IPS-18a (cell line): ENCODE measurements at regions not wholly inside any gene's neighbourhood (a gene's known extent, or its start where the extent isn't known, plus 50 kb on each side); places are given as distances from the start of the nearest gene placed in this dataset.

ENCODE experiments used
- H3K27ac ChIP-seq: one replicate; pipeline ENCODE4 v1.5.1; 2013; ENCODE audit warnings: low read length
- H3K27me3 ChIP-seq: one replicate; pipeline ENCODE4 v1.6.1; 2013; ENCODE audit warnings: mild to moderate bottlenecking, low read length; ENCODE audit not compliant: control insufficient read depth, insufficient read depth
- H3K36me3 ChIP-seq: one replicate; pipeline ENCODE4 v1.6.1; 2013; ENCODE audit warnings: low read depth, low read length; ENCODE audit not compliant: control insufficient read depth
- H3K4me1 ChIP-seq: one replicate; pipeline ENCODE4 v1.6.1; 2013; ENCODE audit warnings: low read depth, low read length; ENCODE audit not compliant: control insufficient read depth
- H3K4me3 ChIP-seq: one replicate; pipeline ENCODE4 v1.5.1; 2013; ENCODE audit warnings: low read length
- H3K9ac ChIP-seq: one replicate; pipeline ENCODE4 v1.6.1; 2013; ENCODE audit warnings: mild to moderate bottlenecking, low read length, moderate library complexity
- H3K9me3 ChIP-seq: one replicate; pipeline ENCODE4 v1.6.1; 2013; ENCODE audit warnings: low read depth, low read length; ENCODE audit not compliant: control insufficient read depth

DNA sequence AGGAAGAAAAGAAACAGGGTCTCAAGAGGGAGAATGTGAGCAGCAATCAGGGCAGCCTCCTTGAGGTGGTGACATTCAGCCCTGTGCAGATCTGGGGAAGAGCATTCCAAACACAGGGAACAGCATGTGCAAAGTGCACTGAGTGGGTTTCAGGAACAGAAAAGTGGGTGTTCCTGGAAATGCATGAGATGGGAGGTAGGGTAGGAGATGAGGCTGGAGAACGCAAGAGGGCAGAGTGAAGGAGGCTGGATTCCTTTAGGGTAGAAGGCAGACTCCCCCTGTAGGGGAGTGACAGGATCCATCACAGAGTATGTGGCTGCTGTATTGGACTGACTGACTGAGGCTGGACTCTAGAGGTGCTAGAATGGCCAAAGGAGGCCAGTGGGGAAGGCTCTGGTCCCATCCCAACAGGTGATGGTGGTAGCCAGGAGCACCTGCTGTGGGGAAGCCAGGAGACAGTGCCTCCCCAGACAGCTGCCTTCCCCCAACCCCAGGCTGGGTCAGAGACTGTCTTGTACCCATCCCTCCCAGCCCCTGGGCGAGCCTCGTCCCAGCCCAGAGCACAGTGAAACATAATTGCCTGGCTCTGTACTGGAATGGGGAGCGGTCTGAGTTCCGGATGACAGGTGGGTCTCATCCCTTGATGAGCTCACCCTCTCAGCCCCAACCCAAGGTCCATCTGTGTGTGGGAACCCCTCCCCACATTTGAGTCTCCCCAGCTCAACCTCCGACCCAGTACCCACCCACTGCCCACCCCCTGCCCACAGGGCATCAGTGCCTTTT lies 419.4 kb downstream of the MN1 start:
- Histone ChIP-seq H3K27ac (no peak overlapping the region), H3K4me1 (no peaks in the 10 kb centered on the region), H3K4me3 (no peak overlapping the region), H3K36me3 (no peaks in the 10 kb centered on the region), H3K9me3 (no peaks in the 10 kb centered on the region), H3K27me3 (no peaks in the 10 kb centered on the region), H3K9ac (no peak overlapping the region)

DNA sequence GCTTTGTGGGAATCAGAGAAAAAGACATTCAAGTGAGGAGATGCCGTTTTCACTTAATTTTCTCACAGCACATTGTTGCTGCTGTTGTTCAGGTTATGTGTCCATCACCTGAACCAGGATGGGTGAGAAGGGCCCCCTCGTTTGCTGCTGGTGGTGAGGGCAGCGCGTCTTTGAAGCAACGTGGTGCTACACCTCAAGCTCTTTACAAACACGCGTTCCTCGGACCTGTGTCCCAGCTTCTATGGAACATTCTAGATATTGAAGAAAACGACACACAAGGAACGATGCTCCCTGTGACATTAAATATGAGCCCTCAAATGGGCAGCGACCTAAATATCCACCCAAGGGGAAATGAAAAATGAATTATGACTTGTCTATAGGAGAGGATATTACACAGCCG lies 418.6 kb downstream of the MN1 start:
- H3K27ac ChIP-seq, result no peak overlapping the region
- H3K4me3 ChIP-seq, result no peak overlapping the region
- no peak overlapping the region for H3K9ac ChIP-seq
- no peaks in the 10 kb centered on the region for H3K36me3 ChIP-seq
- no peaks in the 10 kb centered on the region for H3K9me3 ChIP-seq
- no peaks in the 10 kb centered on the region for H3K27me3 ChIP-seq
- no peaks in the 10 kb centered on the region for H3K4me1 ChIP-seq

DNA sequence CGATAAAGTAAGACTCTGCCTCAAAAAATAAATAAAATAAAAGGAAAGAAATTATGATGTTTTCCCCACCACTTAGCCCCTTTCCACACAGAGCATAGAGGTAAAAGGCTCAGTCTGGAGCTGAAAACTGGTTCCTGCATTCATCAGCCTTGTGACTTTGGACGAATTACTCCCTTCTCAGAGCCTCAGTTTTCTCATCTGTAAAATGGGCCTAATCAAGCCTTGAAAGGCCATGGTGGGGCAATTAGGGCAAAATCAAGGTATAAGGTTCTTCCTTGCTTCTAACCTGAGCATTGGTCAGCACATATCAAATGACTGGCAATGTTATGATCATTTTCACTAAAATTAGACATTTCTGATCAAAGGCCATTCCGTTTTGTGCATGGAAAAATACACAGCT lies 417.7 kb downstream of the MN1 start:
- H3K4me1 ChIP-seq, result no peaks in the 10 kb centered on the region
- no peak overlapping the region for H3K4me3 ChIP-seq
- H3K27me3 ChIP-seq, result no peaks in the 10 kb centered on the region
- no peak overlapping the region for H3K27ac ChIP-seq
- no peaks in the 10 kb centered on the region for H3K9me3 ChIP-seq
- H3K36me3 ChIP-seq, result no peaks in the 10 kb centered on the region
- H3K9ac ChIP-seq, result no peak overlapping the region

DNA sequence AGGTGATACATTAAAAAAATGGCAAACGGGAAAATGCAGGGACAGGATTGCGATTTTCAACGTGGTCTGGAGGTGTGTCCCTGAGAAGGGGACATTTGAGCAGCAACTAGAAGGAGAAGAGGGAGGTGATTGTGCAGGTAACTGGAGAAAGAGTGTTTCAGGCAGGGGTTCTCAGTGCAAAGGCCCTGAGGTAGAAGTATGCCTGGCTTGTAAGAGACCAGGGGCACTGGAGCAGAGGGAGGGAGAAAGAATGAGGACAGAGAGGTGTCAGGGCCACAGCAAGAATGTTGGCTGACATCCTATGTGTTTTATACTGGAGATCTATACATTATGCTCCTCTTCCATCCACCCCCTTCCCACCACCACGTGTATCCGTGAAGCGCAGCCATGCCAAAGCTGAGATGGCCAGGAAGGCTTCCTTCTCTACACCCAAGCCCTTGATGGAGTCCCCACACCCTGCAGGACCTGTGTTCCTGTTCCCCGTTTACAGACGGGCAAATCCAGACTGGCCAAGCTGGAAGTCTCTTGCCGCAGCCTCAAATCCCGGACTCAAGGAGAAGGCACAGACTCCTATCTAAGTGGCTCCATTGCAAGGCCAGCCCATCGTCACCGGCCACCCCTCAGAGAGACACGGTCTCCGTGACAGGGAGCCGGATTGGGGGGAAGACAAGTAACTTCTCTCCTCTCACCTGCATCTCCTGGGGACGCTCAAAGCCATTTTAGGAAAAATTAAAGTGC lies 416.1 kb downstream of the MN1 start:
- H3K4me1 ChIP-seq, result no peaks in the 10 kb centered on the region
- H3K9ac ChIP-seq, result no peak overlapping the region
- no peaks in the 10 kb centered on the region for H3K27me3 ChIP-seq
- H3K9me3 ChIP-seq, result no peaks in the 10 kb centered on the region
- H3K27ac ChIP-seq, result no peak overlapping the region
- no peaks in the 10 kb centered on the region for H3K36me3 ChIP-seq
- no peak overlapping the region for H3K4me3 ChIP-seq

DNA sequence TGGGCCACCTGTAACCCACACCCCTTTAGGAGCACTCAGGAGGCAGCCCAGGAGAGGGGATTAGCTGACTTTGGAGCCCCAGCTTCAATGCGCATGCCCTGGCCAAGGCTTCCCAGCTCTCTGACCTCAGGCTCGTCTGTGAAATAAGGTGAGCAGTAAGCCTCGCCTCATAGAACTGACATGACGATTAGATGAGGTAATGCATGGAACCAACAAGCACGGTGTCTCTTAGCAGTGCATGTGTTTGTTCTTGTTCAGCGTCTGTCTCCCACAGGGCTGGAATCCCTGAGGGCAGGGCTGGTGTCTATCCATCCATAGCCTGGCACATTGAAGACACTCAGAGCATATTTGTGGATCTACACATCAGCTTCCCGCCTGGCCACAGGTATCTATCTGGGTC lies 415.4 kb downstream of the MN1 start:
- H3K27ac ChIP-seq, result no peak overlapping the region

DNA sequence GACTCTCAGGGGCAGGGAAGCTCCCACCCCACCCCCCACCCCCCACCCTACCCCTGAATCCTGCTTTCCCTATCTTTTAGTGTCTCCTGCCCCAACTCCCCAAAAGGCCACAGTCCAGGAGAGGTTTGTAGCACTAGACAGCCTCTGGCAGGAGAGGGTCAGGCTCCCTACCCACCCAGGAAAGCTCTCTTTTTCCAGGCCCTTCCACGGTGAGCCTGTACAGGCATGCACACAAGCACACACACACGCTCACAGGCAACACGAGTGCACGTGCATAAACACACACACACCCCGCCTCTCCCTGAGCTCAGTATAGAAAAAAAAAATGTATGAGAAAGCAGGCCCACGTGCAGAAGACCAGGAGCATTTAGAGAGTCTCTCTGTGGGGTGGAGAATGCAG lies 414.0 kb downstream of the MN1 start:
- Histone ChIP-seq H3K9ac (no peak overlapping the region), H3K27me3 (no peaks in the 10 kb centered on the region), H3K27ac (no peak overlapping the region), H3K4me3 (no peak overlapping the region), H3K36me3 (no peaks in the 10 kb centered on the region), H3K4me1 (no peaks in the 10 kb centered on the region), H3K9me3 (no peaks in the 10 kb centered on the region)

More for the DNA sequence above, 415.4 kb downstream of the MN1 start:
- Histone ChIP-seq H3K4me3 (no peak overlapping the region), H3K9me3 (no peaks in the 10 kb centered on the region), H3K9ac (no peak overlapping the region), H3K4me1 (no peaks in the 10 kb centered on the region), H3K36me3 (no peaks in the 10 kb centered on the region), H3K27me3 (no peaks in the 10 kb centered on the region)

DNA sequence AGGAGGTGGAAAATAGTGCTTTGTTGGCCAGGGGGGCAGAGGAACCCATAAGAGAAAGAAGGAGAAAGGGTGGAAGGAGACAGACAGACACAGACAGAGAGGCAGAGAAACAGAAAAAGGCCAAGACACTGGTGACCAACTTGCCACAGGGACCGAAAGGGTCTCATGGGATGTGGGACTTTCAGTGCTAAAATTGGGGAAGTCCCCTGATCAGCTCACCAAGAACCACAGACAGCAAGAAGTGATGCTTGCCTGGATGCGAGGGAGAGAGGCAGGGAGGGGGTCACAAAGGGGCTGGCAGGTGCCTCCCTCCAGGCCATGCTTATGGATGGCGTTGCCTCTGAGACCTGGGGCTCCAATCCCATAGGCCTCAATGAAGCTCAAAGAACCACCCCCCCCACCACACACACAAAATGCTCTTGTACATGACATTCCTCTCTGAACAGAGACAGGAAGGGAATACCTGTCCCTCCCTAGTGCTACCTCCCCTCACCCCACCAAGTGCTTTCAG lies 413.4 kb downstream of the MN1 start:
- Histone ChIP-seq H3K4me3 (no peak overlapping the region), H3K36me3 (no peaks in the 10 kb centered on the region), H3K27ac (no peak overlapping the region), H3K9me3 (no peaks in the 10 kb centered on the region), H3K27me3 (no peaks in the 10 kb centered on the region), H3K4me1 (no peaks in the 10 kb centered on the region), H3K9ac (no peak overlapping the region)

DNA sequence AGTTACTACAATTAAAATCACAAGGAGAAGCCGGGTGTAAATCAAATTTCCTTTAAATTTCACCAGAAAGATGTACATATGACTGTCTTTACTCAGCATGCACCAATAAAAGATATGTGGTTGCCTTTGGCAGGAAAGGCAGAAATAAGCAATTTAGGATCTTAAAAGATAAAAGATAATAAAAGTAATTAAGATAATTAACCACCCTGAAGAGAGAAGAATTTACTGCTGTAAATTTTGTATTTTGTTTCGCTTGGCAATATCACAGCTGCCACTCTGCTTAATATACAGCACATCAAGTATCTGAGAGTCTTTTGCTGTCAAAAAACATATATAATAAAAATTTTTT lies 411.9 kb downstream of the MN1 start:
- Histone ChIP-seq H3K36me3 (no peaks in the 10 kb centered on the region), H3K9ac (no peak overlapping the region), H3K27me3 (no peaks in the 10 kb centered on the region), H3K27ac (no peak overlapping the region), H3K4me3 (no peak overlapping the region), H3K9me3 (no peaks in the 10 kb centered on the region), H3K4me1 (no peaks in the 10 kb centered on the region)

DNA sequence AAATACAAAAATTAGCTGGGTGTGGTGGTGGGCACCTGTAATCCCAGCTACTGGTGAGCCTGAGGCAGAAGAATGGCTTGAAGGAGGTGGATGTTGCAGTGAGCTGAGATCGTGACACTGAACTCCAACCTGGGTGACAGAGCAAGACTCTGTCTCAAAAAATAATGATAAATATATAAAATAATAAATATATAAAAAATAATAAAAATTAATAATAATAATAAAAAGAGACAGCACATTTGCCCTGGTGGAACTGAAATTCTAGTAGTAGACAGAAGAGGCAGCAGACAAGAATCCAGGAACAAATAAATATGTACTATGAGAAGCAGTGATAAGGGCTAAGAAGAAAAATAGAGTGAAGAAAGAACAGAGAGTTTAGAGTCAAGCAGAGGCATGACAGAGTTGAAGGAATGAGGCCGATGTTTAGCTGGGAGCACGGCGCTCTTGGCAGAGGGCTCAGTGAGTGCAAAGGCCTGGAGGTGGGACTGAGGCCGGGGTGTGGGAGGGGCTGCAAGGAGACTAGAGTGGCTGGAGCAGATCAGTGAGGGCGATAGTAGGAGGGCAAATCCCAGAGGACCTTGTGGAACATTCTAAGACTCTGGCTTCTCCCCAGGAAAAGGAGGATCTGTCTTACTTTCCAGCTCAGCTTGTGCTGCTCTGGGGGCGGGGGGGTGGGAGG lies 410.3 kb downstream of the MN1 start:
- no peaks in the 10 kb centered on the region for H3K36me3 ChIP-seq
- no peaks in the 10 kb centered on the region for H3K4me1 ChIP-seq
- H3K4me3 ChIP-seq, result no peak overlapping the region
- no peak overlapping the region for H3K9ac ChIP-seq
- no peak overlapping the region for H3K27ac ChIP-seq
- no peaks in the 10 kb centered on the region for H3K27me3 ChIP-seq
- no peaks in the 10 kb centered on the region for H3K9me3 ChIP-seq

DNA sequence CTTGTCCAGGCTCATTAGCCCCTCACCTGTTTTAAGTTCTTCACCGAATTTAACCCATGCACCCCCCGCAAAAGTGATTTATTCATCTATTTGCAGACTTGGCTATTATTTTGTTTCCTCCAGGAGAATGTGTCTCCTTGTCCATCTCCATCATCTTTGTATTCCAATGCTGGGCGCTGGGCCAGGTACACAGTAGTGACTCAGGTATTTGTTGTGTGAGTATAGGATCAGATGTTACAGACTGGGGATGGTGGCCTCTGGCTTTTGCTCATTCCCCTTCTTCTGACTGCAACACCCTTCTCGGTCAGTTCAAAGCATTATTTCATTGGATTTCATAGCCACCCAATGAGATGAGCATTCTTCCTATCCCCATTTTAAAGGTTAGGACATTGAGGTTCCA lies 408.2 kb downstream of the MN1 start:
- no peaks in the 10 kb centered on the region for H3K4me1 ChIP-seq
- H3K27ac ChIP-seq, result no peak overlapping the region
- H3K9me3 ChIP-seq, result no peaks in the 10 kb centered on the region
- H3K9ac ChIP-seq, result no peak overlapping the region
- no peaks in the 10 kb centered on the region for H3K36me3 ChIP-seq
- H3K27me3 ChIP-seq, result no peaks in the 10 kb centered on the region
- H3K4me3 ChIP-seq, result no peak overlapping the region

DNA sequence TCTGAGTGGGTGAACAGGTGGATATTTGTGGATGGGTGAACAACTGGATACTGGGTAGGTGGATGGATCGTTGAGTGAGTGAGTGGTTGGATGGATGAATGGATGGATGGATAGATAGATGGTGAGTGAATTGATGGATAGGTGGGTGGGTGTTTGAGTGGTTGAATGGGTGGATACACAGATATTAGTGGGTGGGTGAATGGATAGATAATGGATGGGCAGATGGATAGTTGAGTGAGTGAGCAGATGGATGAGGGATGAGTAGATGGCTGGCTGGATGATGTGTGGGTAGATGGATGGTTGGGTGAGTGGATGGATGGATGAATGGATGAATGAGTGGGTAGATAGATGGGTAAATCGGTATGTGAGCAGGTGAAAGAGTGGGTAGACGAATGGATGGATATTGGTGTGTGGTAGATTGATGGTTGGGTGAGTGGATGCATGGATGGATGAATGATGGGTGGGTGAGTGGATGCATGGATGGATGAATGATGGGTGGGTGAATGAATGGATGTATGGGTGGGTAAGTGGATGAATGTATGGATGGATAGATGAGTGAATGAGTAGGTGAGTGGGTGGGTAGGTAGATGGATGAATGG lies 406.7 kb downstream of the MN1 start:
- H3K36me3 ChIP-seq, result no peaks in the 10 kb centered on the region
- no peaks in the 10 kb centered on the region for H3K27me3 ChIP-seq
- H3K4me3 ChIP-seq, result no peak overlapping the region
- no peaks in the 10 kb centered on the region for H3K9me3 ChIP-seq
- no peak overlapping the region for H3K27ac ChIP-seq
- H3K9ac ChIP-seq, result no peak overlapping the region
- no peaks in the 10 kb centered on the region for H3K4me1 ChIP-seq
